Mesenchymal stem cell (in vitro differentiated cells and primary cell): ENCODE measurements at regions not wholly inside any gene's neighbourhood (a gene's known extent, or its start where the extent isn't known, plus 50 kb on each side); places are given as distances from the start of the nearest gene placed in this dataset.
A peak's percentile ranks its signal among the peaks of the same experiment; 100 is the strongest.

ENCODE experiments used
- DNase-seq: peaks from one replicate; pipeline ENCODE4 v3.0.0-alpha.2; 2013
- H2AFZ ChIP-seq: one replicate; pipeline ENCODE4 v1.6.1; 2013; ENCODE audit warnings: low read depth, mild to moderate bottlenecking, control low read depth, inconsistent platforms, low read length, moderate library complexity
- H2AK5ac ChIP-seq: 2 replicates; pipeline ENCODE4 v1.6.1; 2013; ENCODE audit warnings: low read length, moderate library complexity, mild to moderate bottlenecking, inconsistent platforms; ENCODE audit not compliant: severe bottlenecking
- H2BK120ac ChIP-seq: one replicate; pipeline ENCODE4 v1.6.1; 2013; ENCODE audit warnings: low read depth, mild to moderate bottlenecking, inconsistent platforms, low read length, moderate library complexity
- H2BK12ac ChIP-seq, 2 experiments: one replicate each; pipeline ENCODE4 v1.6.1; 2013; ENCODE audit warnings: inconsistent platforms in 2 of 2, low read length in 2 of 2, mild to moderate bottlenecking in 2 of 2, moderate library complexity in 2 of 2, control low read depth in 1 of 2
- H2BK15ac ChIP-seq: one replicate; pipeline ENCODE4 v1.6.1; 2013; ENCODE audit warnings: mild to moderate bottlenecking, low read depth, inconsistent platforms; ENCODE audit not compliant: poor library complexity, severe bottlenecking
- H2BK5ac ChIP-seq: 2 replicates; pipeline ENCODE4 v1.6.1; 2013; ENCODE audit warnings: low read depth, mild to moderate bottlenecking, low read length, control low read depth, inconsistent platforms; ENCODE audit not compliant: poor library complexity, severe bottlenecking
- H3K14ac ChIP-seq, 2 experiments: one replicate each; pipeline ENCODE4 v1.6.1; 2013; ENCODE audit warnings: inconsistent platforms in 2 of 2, low read length in 2 of 2, control low read depth in 1 of 2, mild to moderate bottlenecking in 1 of 2, moderate library complexity in 1 of 2
- H3K18ac ChIP-seq, 2 experiments: one replicate each; pipeline ENCODE4 v1.6.1; 2013; ENCODE audit warnings: inconsistent platforms in 2 of 2, low read length in 2 of 2, control low read depth in 1 of 2, low read depth in 1 of 2, mild to moderate bottlenecking in 1 of 2
- H3K23ac ChIP-seq, 2 experiments: one replicate each; pipeline ENCODE4 v1.6.1; 2013; ENCODE audit warnings: inconsistent platforms in 2 of 2, low read length in 2 of 2, mild to moderate bottlenecking in 2 of 2, moderate library complexity in 2 of 2, control low read depth in 1 of 2
- H3K27ac ChIP-seq: 2 replicates; pipeline ENCODE4 v1.5.1; 2013; ENCODE audit warnings: mild to moderate bottlenecking, moderate library complexity, low read length, control low read depth, inconsistent platforms; ENCODE audit not compliant: poor library complexity, severe bottlenecking
- H3K27me3 ChIP-seq, 2 experiments: 2 replicates each; pipeline versions ENCODE4 v1.6.1 to v1.7.0; 2013; ENCODE audit warnings: low read length in 2 of 2, mild to moderate bottlenecking in 2 of 2, moderate library complexity in 2 of 2, control low read depth in 1 of 2, inconsistent platforms in 1 of 2; ENCODE audit not compliant: control insufficient read depth in 1 of 2, insufficient read depth in 1 of 2
- H3K36me3 ChIP-seq, 2 experiments: 2 replicates each; pipeline versions ENCODE4 v1.6.1 to v1.7.0; 2013; ENCODE audit warnings: low read length in 2 of 2, control low read depth in 1 of 2, inconsistent platforms in 1 of 2, low read depth in 1 of 2, mild to moderate bottlenecking in 1 of 2; ENCODE audit not compliant: insufficient read depth in 2 of 2, control insufficient read depth in 1 of 2
- H3K4ac ChIP-seq, 2 experiments: one replicate each; pipeline ENCODE4 v1.6.1; 2013; ENCODE audit warnings: inconsistent platforms in 2 of 2, low read length in 2 of 2, mild to moderate bottlenecking in 2 of 2, moderate library complexity in 2 of 2, control low read depth in 1 of 2, low read depth in 1 of 2
- H3K4me1 ChIP-seq: 2 replicates; pipeline ENCODE4 v1.6.1; 2013; ENCODE audit warnings: low read depth, low read length, control low read depth; ENCODE audit not compliant: control insufficient read depth, insufficient read depth
- H3K4me2 ChIP-seq: 2 replicates; pipeline ENCODE4 v1.6.1; 2013; ENCODE audit warnings: low read length, mild to moderate bottlenecking, inconsistent platforms; ENCODE audit not compliant: poor library complexity, severe bottlenecking
- H3K4me3 ChIP-seq, 2 experiments: 2 replicates each; pipeline versions ENCODE4 v1.5.1 to v1.7.0; 2013; ENCODE audit warnings: low read length in 2 of 2, mild to moderate bottlenecking in 2 of 2, control low read depth in 1 of 2, low read depth in 1 of 2; ENCODE audit not compliant: insufficient read depth in 1 of 2
- H3K79me1 ChIP-seq: replicated peaks from 2 replicates; pipeline ENCODE4 v1.6.1; 2013; ENCODE audit warnings: mild to moderate bottlenecking, control low read depth, low read length, inconsistent platforms; ENCODE audit not compliant: poor library complexity, severe bottlenecking
- H3K9ac ChIP-seq: 2 replicates; pipeline ENCODE4 v1.7.0; 2013; ENCODE audit warnings: mild to moderate bottlenecking, low read length, moderate library complexity
- H3K9me3 ChIP-seq: 2 replicates; pipeline ENCODE4 v1.7.0; 2013; ENCODE audit warnings: mild to moderate bottlenecking, low read length; ENCODE audit not compliant: control insufficient read depth
- H4K8ac ChIP-seq: one replicate; pipeline ENCODE4 v1.6.1; 2013; ENCODE audit warnings: inconsistent platforms, mild to moderate bottlenecking, low read length, moderate library complexity
- H4K91ac ChIP-seq: one replicate; pipeline ENCODE4 v1.6.1; 2013; ENCODE audit warnings: mild to moderate bottlenecking, low read length, inconsistent platforms
- WGBS: methylation state at CpG from one replicate; pipeline ENCODE4 v1.1.7; 2013; ENCODE audit warnings: mixed read lengths; 5-methylcytosine and 5-hydroxymethylcytosine counted together

- H2BK12ac ChIP-seq, result no peak overlapping the region
- peak overlapping the region in 1 of 2 experiments; percentile 4 for H3K4ac ChIP-seq
- peaks cover 0 to 4% of the 10 kb centered on the region in 2 experiments for H3K27me3 ChIP-seq
- no peak overlapping the region for H4K8ac ChIP-seq
- H2BK15ac ChIP-seq, result no peak overlapping the region
- H3K79me1 ChIP-seq, result no peaks in the 10 kb centered on the region
- H3K4me1 ChIP-seq, result no peaks in the 10 kb centered on the region
- H3K14ac ChIP-seq, result no peak overlapping the region
- H2AK5ac ChIP-seq, result no peak overlapping the region
- no peak overlapping the region for H4K91ac ChIP-seq
- H3K27ac ChIP-seq, result peak overlapping the region; percentile 98
- no peak for DNase-seq
- H3K4me3 ChIP-seq, result no peak overlapping the region
- no peaks in the 10 kb centered on the region for H3K36me3 ChIP-seq
- H3K4me2 ChIP-seq, result no peak overlapping the region
- no peak overlapping the region for H3K23ac ChIP-seq
- peak overlapping the region; percentile 89 for H2BK5ac ChIP-seq
- no peak overlapping the region for H2BK120ac ChIP-seq
- no peak overlapping the region for H3K18ac ChIP-seq
- H3K9me3 ChIP-seq, result no peaks in the 10 kb centered on the region
- no peak overlapping the region for H2AFZ ChIP-seq
- H3K9ac ChIP-seq, result peak overlapping the region; percentile 80
- no CpG with 5 or more reads among the region's 1 CpG for WGBS
Measured at GRCh38 chrX:13398839-13399238, 79.0 kb upstream of the ATXN3L start.

GRCh38 chrX:13397878-13398818 is 78.3 kb upstream of the ATXN3L start:
- H3K9ac ChIP-seq, result peak overlapping the region; percentile 80
- no peak overlapping the region for H3K14ac ChIP-seq
- H3K4me2 ChIP-seq, result no peak overlapping the region
- no peak overlapping the region for H3K4me3 ChIP-seq
- H3K9me3 ChIP-seq, result no peaks in the 10 kb centered on the region
- no peak overlapping the region for H2BK5ac ChIP-seq
- H3K27ac ChIP-seq, result peak overlapping the region; percentile 98
- no peak overlapping the region for H3K4ac ChIP-seq
- no peak overlapping the region for H3K23ac ChIP-seq
- no peak overlapping the region for H2BK12ac ChIP-seq
- DNase-seq, result peak; percentile 95
- no peak overlapping the region for H4K8ac ChIP-seq
- H2AFZ ChIP-seq, result no peak overlapping the region
- H2AK5ac ChIP-seq, result no peak overlapping the region
- H3K18ac ChIP-seq, result no peak overlapping the region
- H3K27me3 ChIP-seq, result no peaks in the 10 kb centered on the region
- 27% methylated on average over 3 of the region's 5 CpGs for WGBS
- no peaks in the 10 kb centered on the region for H3K79me1 ChIP-seq
- no peak overlapping the region for H2BK15ac ChIP-seq
- no peak overlapping the region for H4K91ac ChIP-seq
- no peaks in the 10 kb centered on the region for H3K36me3 ChIP-seq
- no peaks in the 10 kb centered on the region for H3K4me1 ChIP-seq
- no peak overlapping the region for H2BK120ac ChIP-seq

- Histone ChIP-seq H3K4me3 (no peak overlapping the region), H3K23ac (no peak overlapping the region), H3K27ac (peak overlapping the region; percentile 98), H2BK5ac (no peak overlapping the region), H3K27me3 (no peaks in the 10 kb centered on the region), H2BK120ac (no peak overlapping the region), H3K4me1 (no peaks in the 10 kb centered on the region), H2AFZ (no peak overlapping the region), H3K9ac (peak overlapping the region; percentile 74), H2BK15ac (no peak overlapping the region), H3K14ac (no peak overlapping the region), H3K9me3 (no peaks in the 10 kb centered on the region), H3K4ac (no peak overlapping the region), H3K79me1 (no peaks in the 10 kb centered on the region), H4K8ac (no peak overlapping the region), H2BK12ac (no peak overlapping the region), H4K91ac (no peak overlapping the region), H2AK5ac (no peak overlapping the region), H3K36me3 (no peaks in the 10 kb centered on the region), H3K4me2 (no peak overlapping the region), H3K18ac (no peak overlapping the region)
- peak; percentile 2 for DNase-seq
Measured at GRCh38 chrX:13396924-13397323, 77.1 kb upstream of the ATXN3L start.

- H2AFZ ChIP-seq, result no peak overlapping the region
- no peak overlapping the region for H3K4me2 ChIP-seq
- no peak overlapping the region for H2BK120ac ChIP-seq
- H3K4ac ChIP-seq, result no peak overlapping the region
- no peak overlapping the region for H2BK5ac ChIP-seq
- no peaks in the 10 kb centered on the region for H3K9me3 ChIP-seq
- no peak overlapping the region for H2BK12ac ChIP-seq
- H3K4me3 ChIP-seq, result no peak overlapping the region
- H3K23ac ChIP-seq, result no peak overlapping the region
- no CpG with 5 or more reads among the region's 1 CpG for WGBS
- no peak overlapping the region for H3K18ac ChIP-seq
- no peak overlapping the region for H2BK15ac ChIP-seq
- H3K27ac ChIP-seq, result no peak overlapping the region
- DNase-seq, result no peak
- H3K27me3 ChIP-seq, result no peaks in the 10 kb centered on the region
- H4K91ac ChIP-seq, result no peak overlapping the region
- H3K36me3 ChIP-seq, result no peaks in the 10 kb centered on the region
- no peaks in the 10 kb centered on the region for H3K4me1 ChIP-seq
- H4K8ac ChIP-seq, result no peak overlapping the region
- H3K14ac ChIP-seq, result no peak overlapping the region
- no peak overlapping the region for H3K9ac ChIP-seq
- no peak overlapping the region for H2AK5ac ChIP-seq
- no peaks in the 10 kb centered on the region for H3K79me1 ChIP-seq
Measured at GRCh38 chrX:13389501-13389900, 69.6 kb upstream of the ATXN3L start.
